GM21526 (cell line): ENCODE measurements at regions not wholly inside any gene's neighbourhood (a gene's known extent, or its start where the extent isn't known, plus 50 kb on each side); places are given as distances from the start of the nearest gene placed in this dataset.

Experiments
- ATAC-seq: cut with Tn5 transposase; IDR thresholded peaks from one replicate; pipeline ENCODE4 v1.9.1; 2021; ENCODE audit warnings: moderate library complexity; ENCODE audit not compliant: unreplicated experiment, low FRiP score

DNA sequence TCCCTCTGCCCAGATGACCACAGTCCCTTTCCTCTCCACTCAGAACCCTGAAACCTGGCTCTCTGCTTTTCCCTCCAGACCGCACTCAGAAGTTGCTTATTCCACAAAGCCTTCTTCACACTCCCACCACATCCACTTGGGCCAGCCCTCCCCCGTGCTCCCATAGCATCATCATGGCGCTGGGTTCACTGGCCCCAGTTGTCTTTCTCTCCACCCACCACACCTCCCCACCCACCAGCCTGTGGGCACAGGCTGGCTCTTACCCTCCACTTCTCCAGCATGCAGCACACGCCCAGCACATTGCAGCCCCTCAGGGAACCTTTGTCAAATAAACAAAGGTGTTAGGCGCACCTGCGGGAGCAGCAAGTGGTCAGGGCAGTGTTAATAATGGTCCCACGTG, 130.0 kb downstream of the KATNIP start:
- no peak for ATAC-seq

DNA sequence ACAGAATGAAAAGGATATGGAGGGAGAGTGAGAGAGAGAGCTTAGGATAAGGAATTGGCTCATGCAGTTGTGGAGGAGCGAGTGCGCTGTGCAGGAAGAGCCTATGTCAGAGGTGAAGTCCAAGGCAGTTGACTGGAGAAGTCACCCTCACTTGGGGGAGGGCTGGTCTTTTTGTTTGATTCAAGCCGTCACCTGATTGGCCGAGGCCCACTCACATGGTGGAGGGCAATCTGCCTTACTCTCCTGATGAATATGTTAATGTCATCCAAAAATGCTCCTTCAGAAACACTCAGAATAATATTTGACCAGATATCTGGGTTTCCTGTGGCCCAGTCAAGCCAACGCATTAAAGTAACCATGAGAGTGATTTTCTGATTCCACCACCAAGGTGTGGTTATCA, 131.7 kb downstream of the KATNIP start:
- no peak for ATAC-seq

DNA sequence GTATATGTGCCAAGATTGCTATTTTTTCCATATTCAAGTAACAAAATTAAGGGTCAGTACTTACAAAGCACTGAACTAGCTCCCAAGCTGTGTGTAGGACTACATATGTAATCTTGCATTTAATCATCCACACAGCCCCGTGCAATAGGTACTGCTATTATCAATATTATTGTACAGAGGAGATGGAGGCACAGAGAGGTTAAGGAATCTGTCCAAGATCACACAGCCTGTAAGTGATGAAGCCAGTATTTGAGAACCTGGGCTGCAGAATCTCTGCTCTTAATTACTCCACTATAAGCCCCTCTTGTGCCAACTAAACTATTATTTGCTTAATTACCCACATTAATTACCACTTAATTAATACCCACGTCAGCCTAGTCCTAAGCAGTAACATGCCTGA, 134.1 kb downstream of the KATNIP start:
- no peak for ATAC-seq

DNA sequence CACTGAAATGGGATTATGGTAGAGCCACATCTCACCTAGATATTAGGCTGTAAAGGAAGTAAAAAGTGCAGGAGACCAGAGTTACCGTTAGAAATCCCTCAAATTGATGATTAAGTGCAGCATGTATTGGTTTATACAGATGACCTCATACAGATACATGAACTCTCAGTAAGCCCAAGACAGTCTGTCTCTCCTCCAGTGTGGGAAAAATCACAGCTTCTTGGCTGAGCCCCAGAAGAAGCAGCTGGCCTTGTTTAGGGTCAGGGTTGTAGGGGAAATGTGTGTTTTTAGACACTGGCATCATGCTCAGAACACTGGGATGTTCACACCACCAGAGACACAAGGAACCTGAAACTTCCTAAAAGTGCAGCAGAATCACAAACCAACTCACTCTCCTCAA, 135.9 kb downstream of the KATNIP start:
- no peak for ATAC-seq

DNA sequence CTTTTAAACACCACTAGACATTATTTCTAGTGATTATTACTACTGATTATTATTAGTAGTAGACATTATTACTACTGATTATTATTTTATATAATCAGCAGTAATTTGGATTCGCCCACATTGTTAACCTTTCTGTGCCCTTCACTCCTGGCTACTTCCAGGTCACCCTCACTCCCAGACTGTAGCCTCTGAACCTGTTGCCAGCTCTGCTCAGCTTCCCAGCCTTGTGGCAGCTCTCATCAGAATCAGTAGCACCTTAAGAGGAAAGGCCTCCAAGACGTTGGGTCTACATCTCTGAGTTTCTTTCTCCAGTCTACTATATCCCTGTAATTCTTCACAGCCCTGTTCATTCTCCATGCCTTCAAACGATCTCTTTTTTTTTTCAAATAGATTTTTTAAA, 137.0 kb downstream of the KATNIP start:
- no peak for ATAC-seq

DNA sequence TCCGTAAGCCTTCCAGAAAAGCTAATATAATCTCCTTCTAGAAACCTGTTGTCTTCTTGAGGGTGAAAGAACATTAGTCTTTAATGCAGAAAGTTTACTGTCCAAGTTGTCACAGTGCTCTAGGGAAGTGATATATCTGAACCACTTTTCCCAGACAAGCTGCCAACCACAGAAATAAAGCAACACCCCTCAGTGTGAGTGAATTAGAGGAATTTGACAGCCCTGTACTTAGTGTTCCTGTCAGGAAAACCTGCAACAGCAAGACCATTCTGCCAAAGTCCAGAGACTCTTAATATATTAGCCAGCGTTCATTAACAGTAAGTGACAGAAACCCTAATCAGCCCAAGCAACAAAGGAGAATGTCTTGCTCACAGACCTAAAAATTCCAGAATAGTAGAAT, 137.7 kb downstream of the KATNIP start:
- no peak for ATAC-seq

DNA sequence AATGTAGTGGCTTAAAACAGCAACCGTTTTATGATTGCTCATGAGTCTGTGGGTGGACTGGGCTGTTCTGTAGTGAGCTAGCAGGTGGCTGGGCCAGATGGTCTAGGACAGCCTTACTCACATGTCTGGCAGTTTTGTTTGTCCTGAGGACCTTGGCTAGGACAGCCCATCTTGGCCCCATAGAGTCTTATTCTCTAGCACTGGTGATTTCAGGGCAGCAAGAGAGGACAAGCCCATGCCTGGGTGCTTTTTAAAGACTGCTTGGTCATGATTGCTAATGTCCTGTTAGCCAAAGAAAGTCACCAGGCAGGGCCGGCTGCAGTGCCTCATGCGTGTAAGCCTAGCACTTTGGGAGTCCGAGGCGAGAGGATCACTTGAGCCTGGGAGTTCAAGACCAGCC, 139.8 kb downstream of the KATNIP start:
- no peak for ATAC-seq

DNA sequence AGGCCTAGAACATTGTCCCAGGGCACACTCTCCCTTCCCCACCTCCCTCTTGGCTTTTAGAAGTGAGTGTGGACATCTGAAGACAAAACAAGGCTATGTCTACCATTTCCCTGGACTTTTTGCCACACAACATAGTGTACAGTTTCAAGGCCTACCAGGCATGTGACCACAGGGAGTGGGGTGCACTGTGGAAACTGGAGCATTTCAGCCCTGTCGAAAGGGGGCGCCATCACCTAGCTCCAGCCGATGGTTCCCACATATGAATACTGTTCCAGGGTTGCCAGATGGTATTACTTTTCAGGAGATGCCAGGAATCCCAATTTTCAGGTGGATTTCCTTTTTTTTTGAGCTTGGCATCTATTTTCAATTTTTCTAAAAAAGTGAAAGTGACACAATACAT, 140.7 kb downstream of the KATNIP start:
- ATAC-seq: no peak

DNA sequence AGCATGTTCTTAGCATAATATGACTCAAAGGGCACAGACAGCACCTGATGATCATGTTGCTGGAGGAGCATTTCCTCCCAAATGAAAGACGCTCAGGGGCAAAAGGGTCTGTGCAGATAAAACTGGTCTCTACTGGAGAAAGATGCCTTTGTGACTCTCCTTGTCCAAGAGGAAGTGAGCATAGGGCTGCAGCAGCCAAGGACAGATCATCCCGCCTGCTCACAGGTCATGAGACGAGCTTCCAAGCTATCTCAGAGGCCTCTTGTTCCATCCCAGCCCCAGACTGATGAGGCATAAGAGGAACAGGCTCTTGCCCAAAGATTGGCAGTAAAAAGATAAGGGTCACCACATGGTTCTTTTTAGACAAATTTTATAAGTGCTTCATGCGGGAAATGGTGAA, 141.8 kb downstream of the KATNIP start:
- no peak for ATAC-seq

DNA sequence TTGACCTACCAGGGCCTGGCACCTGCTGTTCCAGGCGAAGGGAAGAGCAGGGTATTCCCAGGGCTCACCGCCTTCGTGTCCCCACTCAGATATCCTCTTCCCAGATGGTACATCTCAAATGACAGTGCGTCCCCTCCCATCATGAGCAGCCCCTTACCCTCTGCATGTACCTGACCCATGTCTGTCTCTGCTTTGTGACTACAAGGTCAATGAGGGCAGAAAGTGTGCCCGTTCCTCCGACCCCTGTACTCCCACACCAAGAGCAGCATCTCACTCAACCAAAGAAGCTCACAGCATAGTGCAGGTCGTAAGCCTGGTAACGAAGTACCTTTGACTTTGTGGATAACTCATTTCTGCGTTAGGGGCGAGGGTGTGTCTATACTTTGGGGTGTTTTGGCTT, 142.6 kb downstream of the KATNIP start:
- ATAC-seq: no peak

DNA sequence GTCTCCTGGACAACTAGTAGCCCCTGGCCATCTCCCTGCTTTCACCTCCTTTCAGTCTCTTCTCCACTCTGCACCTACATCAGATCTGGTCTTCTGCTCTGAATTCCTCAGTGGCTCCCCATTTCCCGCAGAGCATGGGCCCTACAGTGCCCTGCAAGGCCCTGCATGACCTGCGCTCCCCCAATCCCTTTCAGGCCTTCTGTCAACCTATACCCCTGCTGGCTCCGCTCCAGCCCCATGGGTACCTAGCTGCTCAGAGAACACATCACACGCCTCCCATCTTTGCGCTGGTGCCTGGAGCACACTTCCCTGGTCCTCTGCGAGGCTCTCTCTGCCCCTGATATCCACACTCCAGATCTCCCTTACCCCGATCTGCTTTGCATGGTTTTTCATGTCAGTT, 145.2 kb downstream of the KATNIP start:
- no peak for ATAC-seq

DNA sequence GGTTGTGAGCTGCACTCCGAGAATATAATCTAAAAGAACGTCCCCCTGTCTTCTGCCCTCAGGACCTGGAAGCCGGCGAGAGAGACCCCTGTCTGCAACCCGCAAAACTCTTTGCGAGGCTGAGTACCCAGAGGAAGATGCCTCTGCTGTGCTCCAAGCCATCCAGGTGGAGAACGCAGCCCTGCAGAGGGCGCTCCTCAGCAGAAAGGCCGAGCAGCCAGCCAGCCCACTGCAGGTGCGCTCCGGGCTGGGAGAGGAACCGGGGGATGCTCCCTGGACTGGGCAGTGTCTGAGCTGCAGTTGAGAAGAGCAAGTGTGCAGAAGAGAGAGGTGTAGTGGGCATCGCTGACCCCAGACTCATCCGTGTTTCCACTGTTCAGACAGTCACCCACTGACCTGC, 148.3 kb downstream of the KATNIP start:
- ATAC-seq: no peak

DNA sequence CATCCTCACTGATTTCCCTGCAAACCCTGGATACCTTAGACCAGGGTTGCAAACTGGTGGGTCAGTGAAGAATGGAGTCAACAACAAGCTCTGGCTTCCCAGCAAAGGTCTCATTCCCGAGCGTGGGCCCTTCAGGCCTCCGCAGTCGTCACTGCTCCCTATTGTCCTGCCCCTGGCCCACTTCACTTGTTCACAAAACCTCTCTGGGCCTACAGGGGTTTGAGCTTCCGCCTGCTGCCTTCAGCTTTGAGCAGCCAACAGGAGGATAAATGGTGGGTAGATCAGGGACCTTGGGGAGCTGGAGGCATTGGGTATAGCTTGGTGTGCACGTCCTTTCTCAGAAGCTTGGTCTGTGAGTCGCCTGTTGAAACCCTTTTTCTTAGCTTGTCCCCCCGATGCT, 148.8 kb downstream of the KATNIP start:
- no peak for ATAC-seq

DNA sequence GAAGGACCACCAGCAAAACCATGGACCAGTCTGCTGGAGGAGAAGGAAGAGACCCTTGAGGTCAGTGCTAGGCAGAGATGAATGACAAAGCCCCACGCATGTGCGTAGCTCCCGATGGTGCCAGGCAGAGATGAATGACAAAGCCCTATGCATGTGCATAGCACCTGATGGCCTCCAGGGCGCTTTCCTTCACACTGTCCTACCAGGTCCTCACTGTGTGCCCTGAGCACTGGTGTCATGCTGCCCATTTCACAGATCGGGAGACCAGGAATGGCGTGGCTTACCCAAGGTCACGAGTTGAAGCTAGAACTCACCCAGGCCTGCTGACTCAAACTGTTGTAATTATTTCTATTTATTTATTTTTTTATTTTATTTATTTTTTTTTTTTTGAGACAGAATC, 149.6 kb downstream of the KATNIP start:
- no peak for ATAC-seq

DNA sequence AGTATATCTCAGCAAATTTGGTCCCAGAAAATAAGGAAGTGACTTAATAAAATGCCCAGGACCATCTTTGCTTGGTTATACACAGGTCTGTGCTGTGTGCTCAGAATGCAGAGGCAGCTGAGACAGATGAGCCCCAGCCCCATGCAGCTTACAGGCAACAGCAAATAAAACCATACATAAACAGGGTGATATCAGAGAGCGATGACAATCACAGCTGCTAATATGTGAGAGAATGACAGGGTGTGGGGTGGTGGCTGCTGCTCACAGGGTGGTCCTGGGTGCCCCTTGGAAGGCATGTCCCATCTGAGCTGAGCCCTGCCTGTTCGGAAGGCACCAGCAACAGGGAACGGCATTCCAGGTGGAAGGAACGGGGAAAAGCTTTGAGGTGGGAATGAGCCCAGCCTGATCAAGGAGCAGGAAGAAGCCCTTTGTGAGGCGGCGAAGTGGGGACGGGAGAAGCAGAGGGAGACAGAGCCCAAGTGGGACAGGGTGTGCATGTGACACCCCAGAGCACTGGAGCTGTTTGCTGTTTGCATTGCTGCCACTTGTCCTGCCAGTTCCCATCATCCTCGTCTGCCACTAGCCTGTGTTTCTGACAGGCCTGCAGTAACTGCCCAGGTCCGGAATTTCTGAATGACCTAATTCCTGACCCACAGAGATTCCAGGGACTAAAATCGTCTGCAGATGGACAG, 150.5 kb downstream of the KATNIP start:
- ATAC-seq: no peak

DNA sequence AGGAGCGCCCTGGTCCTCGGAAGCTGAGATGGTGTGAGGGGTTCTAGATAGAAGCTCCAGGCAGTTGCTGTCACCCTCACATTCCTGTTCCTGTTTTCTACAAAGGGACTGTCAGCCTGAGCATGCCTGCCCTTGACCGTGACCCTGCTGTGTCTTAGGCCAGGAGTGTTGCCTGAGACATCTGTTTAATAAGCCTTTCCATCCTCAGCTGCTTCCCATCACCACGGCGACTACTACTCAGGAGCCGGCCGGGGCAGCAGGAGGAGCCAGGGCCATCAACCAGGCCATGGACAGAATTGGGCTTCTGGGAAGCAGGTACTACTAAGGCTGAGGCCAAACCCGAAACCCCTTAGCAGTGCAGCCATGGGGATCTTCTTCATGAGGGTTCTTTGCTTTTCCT, 151.4 kb downstream of the KATNIP start:
- ATAC-seq: no peak

DNA sequence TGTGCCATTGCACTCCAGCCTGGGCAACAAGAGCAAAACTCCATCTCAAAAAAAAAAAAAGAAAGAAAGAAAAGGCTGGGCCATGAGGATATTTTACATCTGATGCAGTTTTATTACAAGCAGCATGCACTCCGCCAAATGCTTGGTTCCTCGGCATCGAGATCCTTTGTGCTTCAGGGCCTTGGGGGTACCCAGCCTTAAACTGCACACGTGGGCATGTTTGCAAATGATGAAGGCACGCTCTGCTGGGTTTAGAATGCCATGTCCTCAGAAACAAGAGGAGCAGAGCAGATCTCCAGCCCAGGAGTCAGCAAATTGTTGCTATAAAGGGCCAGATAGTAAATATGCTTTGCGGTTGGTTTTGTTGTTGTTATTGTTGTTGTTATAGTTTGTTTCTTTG, 153.2 kb downstream of the KATNIP start:
- no peak for ATAC-seq

DNA sequence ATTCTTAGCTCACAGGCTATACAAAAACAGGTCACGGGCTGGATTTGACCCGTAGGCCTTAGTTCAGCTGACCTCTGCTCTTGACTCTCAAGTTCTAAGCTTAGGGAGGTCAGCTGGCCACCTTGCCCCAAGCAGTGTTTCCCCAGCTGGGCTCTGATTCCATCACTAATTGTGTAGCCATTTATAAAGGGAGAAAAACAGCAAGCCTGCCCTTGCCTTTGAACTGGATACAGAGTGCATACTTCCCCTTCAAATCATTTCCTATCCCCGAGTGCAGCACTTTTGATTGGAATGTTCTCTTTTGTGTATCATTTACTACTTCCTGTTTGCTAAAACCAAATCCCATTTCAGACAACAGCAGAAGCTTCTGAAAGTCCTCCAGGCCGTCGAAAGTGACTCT, 153.6 kb downstream of the KATNIP start:
- no peak for ATAC-seq

DNA sequence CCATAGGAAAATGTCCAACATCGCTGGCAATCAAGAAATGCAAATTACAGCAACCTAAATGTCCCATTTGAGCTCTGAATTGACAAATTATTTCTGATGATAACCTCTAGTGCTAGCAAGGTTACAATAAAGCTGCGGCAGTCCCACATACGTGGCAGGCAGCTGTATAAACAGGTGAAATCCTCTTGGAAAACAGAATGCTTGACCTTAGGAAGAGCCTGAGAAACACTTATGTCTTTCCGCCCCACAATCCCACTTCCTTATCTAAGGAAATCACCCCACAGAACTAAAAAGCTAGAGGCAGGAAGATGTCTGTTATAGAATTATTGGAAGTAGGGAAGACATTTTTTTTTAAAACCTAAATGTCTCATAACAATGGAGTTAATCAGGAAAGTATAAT, 154.3 kb downstream of the KATNIP start:
- ATAC-seq: no peak

DNA sequence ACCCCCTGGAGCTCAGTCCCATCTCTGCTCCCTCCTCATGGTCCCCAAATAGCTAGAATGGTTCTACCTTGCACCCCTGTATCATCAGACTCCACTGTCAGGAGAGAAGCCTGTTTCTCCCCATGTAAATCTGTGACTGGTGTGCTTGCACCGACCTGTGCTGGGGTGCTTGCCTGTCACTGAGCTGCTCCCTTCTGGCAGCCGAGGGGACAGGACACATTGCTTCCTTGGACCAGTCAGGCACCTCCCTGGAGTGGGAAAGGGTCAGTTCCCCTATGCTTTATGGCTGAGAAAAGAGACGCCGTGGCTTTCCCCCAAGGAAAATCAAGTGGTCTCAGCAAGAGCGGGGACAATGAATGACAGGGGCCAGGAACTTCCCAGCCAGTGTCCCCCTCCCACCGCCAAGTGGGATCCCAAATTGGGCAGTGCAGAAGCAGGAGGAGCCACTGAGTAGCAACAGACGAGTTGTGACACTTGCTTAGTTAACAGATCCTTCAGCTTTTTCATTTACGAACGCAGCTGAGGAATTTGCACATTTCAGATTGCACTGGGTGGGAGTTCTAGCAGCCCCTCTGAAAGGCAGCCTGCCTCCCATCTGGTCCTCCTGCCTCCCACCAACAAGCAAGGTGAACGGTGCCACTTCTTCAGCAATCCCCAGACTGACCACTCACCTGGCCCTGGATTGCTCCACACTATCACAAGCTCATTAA, 156.4 kb downstream of the KATNIP start:
- ATAC-seq: no peak

DNA sequence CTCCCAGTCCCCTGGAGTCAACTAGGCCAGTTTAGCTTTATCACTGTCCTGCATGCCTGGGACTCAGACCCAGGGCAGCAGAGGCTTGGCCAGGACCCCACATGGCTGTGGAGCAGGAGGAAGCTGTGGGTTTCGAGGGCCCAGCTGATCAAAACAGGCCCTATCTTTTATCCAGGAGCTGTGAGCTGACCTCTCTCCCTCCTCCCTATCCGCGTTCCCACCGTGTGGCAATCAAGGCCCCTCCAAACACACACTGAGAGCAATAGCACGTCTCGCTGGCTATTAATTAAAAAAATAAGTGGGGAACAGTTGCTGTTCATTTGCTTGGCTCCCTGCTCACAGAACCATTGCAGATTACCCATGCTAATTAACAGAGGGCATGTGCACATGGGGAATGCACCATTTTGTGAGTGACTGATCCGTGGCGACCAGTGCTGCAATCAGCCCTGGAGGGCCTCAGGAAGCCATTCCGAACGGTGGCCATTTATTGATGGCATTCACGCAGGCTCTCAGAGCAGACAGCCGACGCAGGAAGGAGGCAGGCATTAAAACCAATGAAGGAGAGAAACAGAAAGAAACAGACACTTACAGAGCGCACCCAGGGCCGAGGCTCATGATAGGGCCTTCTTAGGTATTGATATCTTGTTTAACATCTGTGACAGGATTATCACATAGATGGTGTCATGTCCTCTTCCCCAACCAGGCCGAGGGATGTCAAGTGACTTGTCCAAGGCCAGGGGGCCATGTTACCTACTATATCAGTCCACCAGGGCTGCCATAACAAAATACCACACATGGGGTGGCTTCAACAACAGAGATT, 157.1 kb downstream of the KATNIP start:
- ATAC-seq: no peak

DNA sequence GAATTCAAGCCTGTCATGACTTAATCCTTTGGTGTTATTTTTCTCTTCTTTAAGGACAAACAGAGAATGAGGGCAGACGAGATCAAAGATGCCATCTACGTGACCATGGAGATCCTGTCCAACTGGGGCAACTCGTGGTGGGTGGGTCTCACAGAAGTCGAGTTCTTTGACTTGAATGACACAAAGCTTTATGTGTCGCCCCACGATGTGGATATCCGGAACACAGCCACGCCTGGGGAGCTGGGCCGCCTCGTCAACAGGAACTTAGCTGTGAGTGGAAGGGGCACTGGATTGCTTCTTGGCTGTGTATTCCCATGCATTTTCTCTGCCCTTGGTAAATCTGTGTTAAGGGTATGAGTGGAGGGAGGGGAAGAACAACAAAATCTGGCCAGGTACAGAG, 158.7 kb downstream of the KATNIP start:
- ATAC-seq: no peak
